CD4-positive, alpha-beta T cell (primary cell): ENCODE measurements at regions not wholly inside any gene's neighbourhood (a gene's known extent, or its start where the extent isn't known, plus 50 kb on each side); places are given as distances from the start of the nearest gene placed in this dataset.

ENCODE experiments used
- ATAC-seq: fragments of 200-7000 bp; cut with Tn5 transposase; one replicate; pipeline ENCODE4 v1.10.0; 2022; ENCODE audit warnings: mild to moderate bottlenecking; ENCODE audit not compliant: poor library complexity
- CTCF ChIA-PET: fragments of 350-600 bp; sonication (Branson Sonifier 250); formaldehyde crosslinking; loops from one replicate; lab custom pipeline; 2021; ENCODE audit warnings: antibody characterized with exemption, inconsistent platforms; lab: Charles Lee
- POLR2A ChIA-PET: fragments of 350-600 bp; sonication (Branson Sonifier 250); formaldehyde crosslinking; loops from one replicate; lab custom pipeline; 2021; ENCODE audit warnings: antibody characterized with exemption, inconsistent platforms; lab: Charles Lee
- DNase-seq, 14 experiments: peaks; one replicate each; pipeline ENCODE4 v3.0.0-alpha.2; 2013 to 2020; ENCODE audit warnings: mixed read lengths in 2 of 14
- H3K27ac ChIP-seq, 2 donors: one replicate each; pipeline versions ENCODE4 v1.5.1 to v1.7.0; 2013; ENCODE audit warnings: low read length in 2 of 2, low read depth in 1 of 2, mild to moderate bottlenecking in 1 of 2
- H3K27me3 ChIP-seq, 2 experiments: 1 replicate in 1 of 2; 2 replicates in 1 of 2; pipeline versions ENCODE4 v1.6.1 to v1.7.0; 2013; ENCODE audit warnings: low read length in 2 of 2, control low read depth in 1 of 2, mild to moderate bottlenecking in 1 of 2, moderate library complexity in 1 of 2; ENCODE audit not compliant: insufficient read depth in 2 of 2, control insufficient read depth in 1 of 2
- H3K36me3 ChIP-seq: one replicate; pipeline ENCODE4 v1.6.1; 2013; ENCODE audit warnings: low read length, control low read depth; ENCODE audit not compliant: insufficient read depth
- H3K4me1 ChIP-seq: one replicate; pipeline ENCODE4 v1.6.1; 2013; ENCODE audit warnings: low read length, control low read depth; ENCODE audit not compliant: insufficient read depth
- H3K4me3 ChIP-seq: one replicate; pipeline ENCODE4 v1.5.1; 2013; ENCODE audit warnings: mild to moderate bottlenecking, low read length, moderate library complexity
- H3K9me3 ChIP-seq, 2 experiments: 1 replicate in 1 of 2; 2 replicates in 1 of 2; pipeline versions ENCODE4 v1.6.1 to v1.7.0; 2013; ENCODE audit warnings: low read length in 2 of 2, mild to moderate bottlenecking in 2 of 2, control low read depth in 1 of 2, moderate library complexity in 1 of 2; ENCODE audit not compliant: control insufficient read depth in 1 of 2, insufficient read depth in 1 of 2
- H3K27ac Mint-ChIP-seq: one replicate; pipeline ENCODE4 v1.8.0; 2020; ENCODE audit warnings: mixed read lengths
- H3K27me3 Mint-ChIP-seq: one replicate; pipeline ENCODE4 v1.8.0; 2021; ENCODE audit warnings: mixed read lengths
- H3K36me3 Mint-ChIP-seq: one replicate; pipeline ENCODE4 v1.8.0; 2021; ENCODE audit warnings: low read depth, mixed read lengths
- H3K4me1 Mint-ChIP-seq: one replicate; pipeline ENCODE4 v1.8.0; 2021; ENCODE audit warnings: low read depth, mixed read lengths
- H3K4me3 Mint-ChIP-seq: one replicate; pipeline ENCODE4 v1.8.0; 2020; ENCODE audit warnings: mild to moderate bottlenecking, mixed read lengths
- H3K9me3 Mint-ChIP-seq: one replicate; pipeline ENCODE4 v1.8.0; 2020; ENCODE audit warnings: mixed read lengths
- intact Hi-C, 2 experiments: fragments of 100-400 bp; cut with DNase I in 1 of 2; cut with micrococcal nuclease in 1 of 2; formaldehyde crosslinking; loops; one replicate each; pipeline versions ENCODE4 v1.15.1 to v1.9.0; 2023 to 2025; cut with DNase I, micrococcal nuclease
- TF ChIP-seq, protein P1 (sequence below): fragments of 200-600 bp; IDR thresholded peaks from one replicate; pipeline ENCODE4 v1.8.0; 2022; ENCODE audit warnings: antibody characterized with exemption, mild to moderate bottlenecking

DNA sequence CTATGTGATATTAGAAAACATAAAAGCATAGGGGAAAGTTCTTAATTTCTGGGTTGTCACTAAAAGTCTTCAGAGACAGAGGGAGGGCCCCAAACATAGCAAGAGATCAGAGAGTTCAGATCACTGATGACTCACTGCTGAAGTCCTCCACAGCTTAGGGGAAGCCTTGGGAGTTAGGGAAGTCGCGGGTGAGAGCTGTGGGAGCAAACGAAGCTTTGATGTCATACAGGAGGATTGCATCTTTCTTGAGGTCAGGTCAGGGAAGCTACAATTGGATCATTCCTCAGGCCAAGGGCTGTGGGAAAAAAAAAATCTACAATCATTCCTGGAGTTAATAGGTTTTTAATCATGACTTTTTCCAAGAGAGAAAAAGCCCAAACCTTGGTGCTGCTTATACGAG, 96.2 kb downstream of the COPS8 start:
- Mint-ChIP-seq H3K27me3 (peaks cover 42% of the 10 kb centered on the region), H3K27ac (no peak overlapping the region), H3K4me3 (no peak overlapping the region), H3K4me1 (no peaks in the 10 kb centered on the region), H3K9me3 (no peaks in the 10 kb centered on the region), H3K36me3 (no peaks in the 10 kb centered on the region)
- ATAC-seq (no peak), DNase-seq (no peak)
- Histone ChIP-seq H3K27me3 (peaks cover 0 to 8% of the 10 kb centered on the region in 2 experiments), H3K27ac (no peak overlapping the region), H3K4me3 (no peak overlapping the region), H3K9me3 (no peaks in the 10 kb centered on the region), H3K4me1 (no peaks in the 10 kb centered on the region), H3K36me3 (no peaks in the 10 kb centered on the region)
- TF ChIP-seq, protein P1, sequence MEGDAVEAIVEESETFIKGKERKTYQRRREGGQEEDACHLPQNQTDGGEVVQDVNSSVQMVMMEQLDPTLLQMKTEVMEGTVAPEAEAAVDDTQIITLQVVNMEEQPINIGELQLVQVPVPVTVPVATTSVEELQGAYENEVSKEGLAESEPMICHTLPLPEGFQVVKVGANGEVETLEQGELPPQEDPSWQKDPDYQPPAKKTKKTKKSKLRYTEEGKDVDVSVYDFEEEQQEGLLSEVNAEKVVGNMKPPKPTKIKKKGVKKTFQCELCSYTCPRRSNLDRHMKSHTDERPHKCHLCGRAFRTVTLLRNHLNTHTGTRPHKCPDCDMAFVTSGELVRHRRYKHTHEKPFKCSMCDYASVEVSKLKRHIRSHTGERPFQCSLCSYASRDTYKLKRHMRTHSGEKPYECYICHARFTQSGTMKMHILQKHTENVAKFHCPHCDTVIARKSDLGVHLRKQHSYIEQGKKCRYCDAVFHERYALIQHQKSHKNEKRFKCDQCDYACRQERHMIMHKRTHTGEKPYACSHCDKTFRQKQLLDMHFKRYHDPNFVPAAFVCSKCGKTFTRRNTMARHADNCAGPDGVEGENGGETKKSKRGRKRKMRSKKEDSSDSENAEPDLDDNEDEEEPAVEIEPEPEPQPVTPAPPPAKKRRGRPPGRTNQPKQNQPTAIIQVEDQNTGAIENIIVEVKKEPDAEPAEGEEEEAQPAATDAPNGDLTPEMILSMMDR: no peak
- intact Hi-C loops: no loop called here
- CTCF ChIA-PET: no interaction called here
- POLR2A ChIA-PET: no interaction called here

DNA sequence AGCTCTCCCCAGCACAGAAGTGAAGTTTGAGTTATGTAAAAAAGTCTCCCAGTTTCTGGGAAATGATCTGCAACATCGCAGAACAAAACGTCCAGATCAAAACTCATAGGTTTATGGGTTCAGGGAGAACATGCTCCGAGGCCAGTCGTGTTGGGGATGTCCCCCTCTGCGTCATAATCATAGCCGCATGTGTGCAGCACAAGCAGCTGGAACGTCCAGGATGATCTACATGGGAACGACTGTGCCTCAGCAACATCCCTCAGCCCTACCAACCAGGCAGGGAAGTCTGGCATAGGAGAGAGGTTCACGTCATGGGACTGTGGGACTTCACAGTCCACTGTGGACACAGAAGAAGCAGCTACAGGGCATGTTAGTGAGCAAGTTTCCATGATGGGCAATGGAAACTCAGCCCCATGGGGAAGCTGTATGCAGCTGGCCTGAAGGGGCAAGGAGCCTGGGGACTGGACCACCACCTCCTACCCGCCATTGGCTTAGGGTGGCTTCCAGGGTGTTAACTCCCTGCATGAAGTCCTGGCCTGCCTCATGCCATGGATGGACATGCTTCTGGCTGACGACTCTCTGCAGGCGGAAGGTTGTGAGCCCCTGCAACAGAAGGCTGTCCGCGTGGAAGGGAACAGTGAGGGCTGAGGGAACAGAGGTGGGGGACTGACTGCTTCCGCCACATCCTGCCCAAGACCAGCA, 96.9 kb downstream of the COPS8 start:
- Histone ChIP-seq H3K9me3 (no peaks in the 10 kb centered on the region), H3K27me3 (peaks cover 0 to 8% of the 10 kb centered on the region in 2 experiments), H3K4me3 (no peak overlapping the region), H3K4me1 (no peaks in the 10 kb centered on the region), H3K36me3 (no peaks in the 10 kb centered on the region), H3K27ac (no peak overlapping the region)
- H3K27ac Mint-ChIP-seq: no peak overlapping the region
- ChIA-PET POLR2A (no interaction called here), CTCF (no interaction called here)
- DNase-seq: no peak
- TF ChIP-seq, protein P1: no peak
- H3K4me3 Mint-ChIP-seq: no peak overlapping the region
- no peaks in the 10 kb centered on the region for H3K36me3 Mint-ChIP-seq
- peaks cover 43% of the 10 kb centered on the region for H3K27me3 Mint-ChIP-seq
- ATAC-seq: no peak
- intact Hi-C loops: no loop called here
- no peaks in the 10 kb centered on the region for H3K4me1 Mint-ChIP-seq
- no peaks in the 10 kb centered on the region for H3K9me3 Mint-ChIP-seq

DNA sequence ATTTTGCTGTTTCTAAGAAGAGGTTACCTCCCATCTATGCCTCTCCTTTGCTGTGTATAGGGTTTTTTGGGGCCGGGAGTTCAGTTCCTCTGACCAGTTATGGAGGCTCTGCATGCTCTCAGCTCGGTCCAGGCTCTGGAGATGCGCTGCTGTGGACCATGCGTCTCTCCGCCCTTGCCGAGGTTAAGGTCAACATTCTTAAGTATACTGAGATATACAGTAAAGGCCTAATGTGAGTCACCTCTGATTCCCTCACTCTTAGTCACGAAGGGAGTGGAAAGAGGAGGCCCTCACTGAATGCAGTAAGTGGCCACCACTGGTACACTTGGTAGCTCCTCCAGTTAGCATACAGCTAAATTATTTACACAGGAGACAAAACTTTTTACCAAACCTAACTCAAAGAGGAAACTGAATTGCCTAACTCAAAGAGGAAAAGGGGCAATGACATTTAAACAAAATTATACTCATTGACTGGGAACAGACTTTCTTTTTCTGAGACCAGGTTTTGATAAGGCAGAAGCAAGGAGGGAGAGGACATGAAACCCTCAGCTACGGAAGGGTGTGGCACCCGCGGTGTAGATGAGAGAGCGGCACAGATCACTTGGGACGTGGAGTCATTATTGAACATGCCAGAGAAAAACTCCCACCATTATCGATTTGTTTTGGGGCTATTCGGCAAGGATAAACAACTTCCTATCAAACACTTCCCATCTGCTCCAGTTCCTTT, 98.7 kb downstream of the COPS8 start:
- DNase-seq: no peak
- Histone ChIP-seq H3K4me1 (no peaks in the 10 kb centered on the region), H3K27me3 (peaks cover 0 to 3% of the 10 kb centered on the region in 2 experiments), H3K36me3 (no peaks in the 10 kb centered on the region), H3K9me3 (no peaks in the 10 kb centered on the region), H3K4me3 (no peak overlapping the region), H3K27ac (no peak overlapping the region)
- ChIA-PET POLR2A (no interaction called here), CTCF (no interaction called here)
- TF ChIP-seq, protein P1: no peak
- H3K36me3 Mint-ChIP-seq: no peaks in the 10 kb centered on the region
- peaks cover 43% of the 10 kb centered on the region for H3K27me3 Mint-ChIP-seq
- intact Hi-C loops: no loop called here
- no peak overlapping the region for H3K27ac Mint-ChIP-seq
- H3K4me1 Mint-ChIP-seq: no peaks in the 10 kb centered on the region
- H3K4me3 Mint-ChIP-seq: no peak overlapping the region
- ATAC-seq: no peak
- peaks cover under 1% of the 10 kb centered on the region for H3K9me3 Mint-ChIP-seq
